ENCODE measurements at regions not wholly inside any gene's neighbourhood (a gene's known extent, or its start where the extent isn't known, plus 50 kb on each side); places are given as distances from the start of the nearest gene placed in this dataset.

- no peaks in the 10 kb centered on the region for H3K36me3 ChIP-seq
- no peak for DNase-seq (ENCODE audit: low read depth in 1 of 2, low spot score in 1 of 2)
- no peaks in the 10 kb centered on the region for H3K27me3 ChIP-seq
- H3K4me3 ChIP-seq = no peak overlapping the region
- no peak overlapping the region for H3K27ac ChIP-seq
- TF ChIP-seq CTCF (IDR thresholded peaks at IDR 0.05; ENCODE audit: low read depth, low read length) = no peak
- no peaks in the 10 kb centered on the region for H3K4me1 ChIP-seq (ENCODE audit: low read depth)
- no peaks in the 10 kb centered on the region for H3K9me3 ChIP-seq (ENCODE audit: low read depth)
These were observed 1106.8 kb downstream of the BRD1 start for GRCh38 chr22:48720662-48721394.

DNA sequence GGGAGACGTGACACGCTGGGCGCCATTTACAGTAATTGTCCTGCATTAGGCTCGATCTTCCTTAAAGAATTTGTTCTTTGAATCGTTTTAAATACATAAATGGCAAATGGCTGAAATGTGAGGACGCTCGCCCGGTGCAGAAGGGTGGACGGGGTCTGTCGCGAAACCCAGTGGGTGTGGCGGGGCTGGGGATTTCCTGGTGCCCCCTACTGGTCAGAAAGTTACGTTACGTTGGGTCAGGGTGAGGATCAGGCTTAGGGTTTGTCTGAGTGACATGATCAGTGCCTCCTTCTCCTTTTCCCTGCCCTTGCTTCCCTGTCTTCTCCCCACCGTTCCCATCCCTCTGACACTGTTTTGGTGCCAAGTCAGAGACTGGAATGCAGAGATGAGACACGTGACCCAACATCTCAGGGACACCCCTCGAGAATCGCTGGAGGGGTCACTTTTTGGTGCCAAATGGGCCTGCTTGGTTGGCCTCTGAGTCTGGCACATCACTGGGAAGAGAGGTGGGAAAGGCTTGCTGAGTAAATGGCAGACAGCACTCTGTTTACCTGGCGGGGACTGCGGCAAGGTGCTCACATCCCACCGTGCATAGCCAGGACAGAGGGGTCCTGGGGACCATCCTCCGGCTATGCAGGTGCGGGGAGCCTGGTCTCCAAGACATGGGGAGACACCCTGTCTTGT, 1107.6 kb downstream of the BRD1 start:
- H3K9me3 ChIP-seq (ENCODE audit: low read depth) = no peaks in the 10 kb centered on the region
- no peaks in the 10 kb centered on the region for H3K27me3 ChIP-seq
- H3K4me3 ChIP-seq = no peak overlapping the region
- H3K27ac ChIP-seq = no peak overlapping the region
- H3K4me1 ChIP-seq (ENCODE audit: low read depth) = no peaks in the 10 kb centered on the region
- DNase-seq (ENCODE audit: low read depth in 1 of 2, low spot score in 1 of 2) = peak in 1 of 2 donors; percentile 5
- no peaks in the 10 kb centered on the region for H3K36me3 ChIP-seq
- no peak for TF ChIP-seq CTCF (IDR thresholded peaks at IDR 0.05; ENCODE audit: low read depth, low read length)

- DNase-seq (ENCODE audit: low read depth in 1 of 2, low spot score in 1 of 2) = no peak
- Histone ChIP-seq H3K4me1 (ENCODE audit: low read depth) (no peaks in the 10 kb centered on the region), H3K9me3 (ENCODE audit: low read depth) (no peaks in the 10 kb centered on the region), H3K36me3 (no peaks in the 10 kb centered on the region), H3K27me3 (no peaks in the 10 kb centered on the region), H3K27ac (no peak overlapping the region), H3K4me3 (no peak overlapping the region)
- no peak for TF ChIP-seq CTCF (IDR thresholded peaks at IDR 0.05; ENCODE audit: low read depth, low read length)
These were observed 1108.7 kb downstream of the BRD1 start for GRCh38 chr22:48718818-48719500.

GRCh38 chr22:48717883-48718817, 1109.5 kb downstream of the BRD1 start:
- Histone ChIP-seq H3K27ac (no peak overlapping the region), H3K4me3 (no peak overlapping the region), H3K27me3 (no peaks in the 10 kb centered on the region), H3K36me3 (no peaks in the 10 kb centered on the region), H3K9me3 (ENCODE audit: low read depth) (no peaks in the 10 kb centered on the region), H3K4me1 (ENCODE audit: low read depth) (no peaks in the 10 kb centered on the region)
- no peak for DNase-seq (ENCODE audit: low read depth in 1 of 2, low spot score in 1 of 2)
- TF ChIP-seq CTCF (IDR thresholded peaks at IDR 0.05; ENCODE audit: low read depth, low read length) = no peak
